ENCODE measurements at regions not wholly inside any gene's neighbourhood (a gene's known extent, or its start where the extent isn't known, plus 50 kb on each side); places are given as distances from the start of the nearest gene placed in this dataset.

DNA sequence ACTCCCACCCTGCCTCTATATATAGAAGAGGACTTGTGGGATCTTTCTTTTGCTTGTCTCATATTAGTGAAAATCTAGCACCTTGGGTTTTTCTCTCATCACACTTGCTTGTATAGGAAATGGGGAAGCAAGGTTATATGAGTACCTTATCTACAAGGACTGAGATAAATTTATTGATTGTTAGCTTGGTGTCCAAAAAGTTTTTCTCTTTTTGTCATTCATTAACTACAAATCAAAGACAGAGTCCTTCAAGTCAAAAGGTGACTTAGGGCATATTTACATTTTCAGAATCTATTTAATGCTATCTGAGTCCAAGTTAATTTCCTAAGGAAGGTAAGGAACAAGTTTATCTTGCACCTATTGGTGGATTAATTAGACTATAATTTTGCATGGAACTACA is 92.7 kb downstream of the SNAPC1 start (continued):
- no peak for TF ChIP-seq HNF4G (IDR thresholded peaks at IDR 0.05; ENCODE audit: borderline replicate concordance, low read depth, low read length)
- no peak for TF ChIP-seq HNF4G (CRISPR knock-in tag; IDR thresholded peaks at IDR 0.05; ENCODE audit: borderline replicate concordance, low read depth)
- TF ChIP-seq, protein P1, sequence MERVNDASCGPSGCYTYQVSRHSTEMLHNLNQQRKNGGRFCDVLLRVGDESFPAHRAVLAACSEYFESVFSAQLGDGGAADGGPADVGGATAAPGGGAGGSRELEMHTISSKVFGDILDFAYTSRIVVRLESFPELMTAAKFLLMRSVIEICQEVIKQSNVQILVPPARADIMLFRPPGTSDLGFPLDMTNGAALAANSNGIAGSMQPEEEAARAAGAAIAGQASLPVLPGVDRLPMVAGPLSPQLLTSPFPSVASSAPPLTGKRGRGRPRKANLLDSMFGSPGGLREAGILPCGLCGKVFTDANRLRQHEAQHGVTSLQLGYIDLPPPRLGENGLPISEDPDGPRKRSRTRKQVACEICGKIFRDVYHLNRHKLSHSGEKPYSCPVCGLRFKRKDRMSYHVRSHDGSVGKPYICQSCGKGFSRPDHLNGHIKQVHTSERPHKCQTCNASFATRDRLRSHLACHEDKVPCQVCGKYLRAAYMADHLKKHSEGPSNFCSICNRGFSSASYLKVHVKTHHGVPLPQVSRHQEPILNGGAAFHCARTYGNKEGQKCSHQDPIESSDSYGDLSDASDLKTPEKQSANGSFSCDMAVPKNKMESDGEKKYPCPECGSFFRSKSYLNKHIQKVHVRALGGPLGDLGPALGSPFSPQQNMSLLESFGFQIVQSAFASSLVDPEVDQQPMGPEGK (CRISPR knock-in tag; IDR thresholded peaks at IDR 0.05), result no peak
- TF ChIP-seq NR2C2 (CRISPR knock-in tag; IDR thresholded peaks at IDR 0.05; ENCODE audit: borderline replicate concordance), result no peak
- peak; percentile 83 for TF ChIP-seq HNF1A (IDR thresholded peaks at IDR 0.05; ENCODE audit: low read depth)
- TF ChIP-seq HNF1A (CRISPR knock-in tag; IDR thresholded peaks at IDR 0.05; ENCODE audit: borderline replicate concordance), result peak; percentile 63; the same call in 1 of the 2 replicates
- TF ChIP-seq FOXK2 (IDR thresholded peaks at IDR 0.05), result no peak
- peak; percentile 60; the same call in 1 of the 2 replicates for TF ChIP-seq RARA (CRISPR knock-in tag; IDR thresholded peaks at IDR 0.05)
- TF ChIP-seq ZNF713 (CRISPR knock-in tag; IDR thresholded peaks at IDR 0.05), result no peak
- TF ChIP-seq SCMH1 (CRISPR knock-in tag; IDR thresholded peaks at IDR 0.05; ENCODE audit: borderline replicate concordance), result no peak
- TF ChIP-seq NFATC3 (CRISPR knock-in tag; IDR thresholded peaks at IDR 0.05), result no peak
- TF ChIP-seq ZNF7 (CRISPR knock-in tag; IDR thresholded peaks at IDR 0.05), result no peak
- TF ChIP-seq, protein P2, sequence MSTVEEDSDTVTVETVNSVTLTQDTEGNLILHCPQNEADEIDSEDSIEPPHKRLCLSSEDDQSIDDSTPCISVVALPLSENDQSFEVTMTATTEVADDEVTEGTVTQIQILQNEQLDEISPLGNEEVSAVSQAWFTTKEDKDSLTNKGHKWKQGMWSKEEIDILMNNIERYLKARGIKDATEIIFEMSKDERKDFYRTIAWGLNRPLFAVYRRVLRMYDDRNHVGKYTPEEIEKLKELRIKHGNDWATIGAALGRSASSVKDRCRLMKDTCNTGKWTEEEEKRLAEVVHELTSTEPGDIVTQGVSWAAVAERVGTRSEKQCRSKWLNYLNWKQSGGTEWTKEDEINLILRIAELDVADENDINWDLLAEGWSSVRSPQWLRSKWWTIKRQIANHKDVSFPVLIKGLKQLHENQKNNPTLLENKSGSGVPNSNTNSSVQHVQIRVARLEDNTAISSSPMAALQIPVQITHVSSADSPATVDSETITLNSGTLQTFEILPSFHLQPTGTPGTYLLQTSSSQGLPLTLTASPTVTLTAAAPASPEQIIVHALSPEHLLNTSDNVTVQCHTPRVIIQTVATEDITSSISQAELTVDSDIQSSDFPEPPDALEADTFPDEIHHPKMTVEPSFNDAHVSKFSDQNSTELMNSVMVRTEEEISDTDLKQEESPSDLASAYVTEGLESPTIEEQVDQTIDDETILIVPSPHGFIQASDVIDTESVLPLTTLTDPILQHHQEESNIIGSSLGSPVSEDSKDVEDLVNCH (CRISPR knock-in tag; IDR thresholded peaks at IDR 0.05), result no peak
- no peak for TF ChIP-seq RARG (CRISPR knock-in tag; IDR thresholded peaks at IDR 0.05; ENCODE audit: low read depth)
- TF ChIP-seq ZZZ3 (CRISPR knock-in tag; IDR thresholded peaks at IDR 0.05; ENCODE audit: borderline replicate concordance), result no peak
- no peak for TF ChIP-seq ZNF496 (CRISPR knock-in tag; IDR thresholded peaks at IDR 0.05; ENCODE audit: insufficient replicate concordance)
- no peak for TF ChIP-seq ELF4 (CRISPR knock-in tag; IDR thresholded peaks at IDR 0.05; ENCODE audit: borderline replicate concordance)
- TF ChIP-seq ZNF670 (CRISPR knock-in tag; IDR thresholded peaks at IDR 0.05; ENCODE audit: borderline replicate concordance), result no peak
- TF ChIP-seq, protein P3, sequence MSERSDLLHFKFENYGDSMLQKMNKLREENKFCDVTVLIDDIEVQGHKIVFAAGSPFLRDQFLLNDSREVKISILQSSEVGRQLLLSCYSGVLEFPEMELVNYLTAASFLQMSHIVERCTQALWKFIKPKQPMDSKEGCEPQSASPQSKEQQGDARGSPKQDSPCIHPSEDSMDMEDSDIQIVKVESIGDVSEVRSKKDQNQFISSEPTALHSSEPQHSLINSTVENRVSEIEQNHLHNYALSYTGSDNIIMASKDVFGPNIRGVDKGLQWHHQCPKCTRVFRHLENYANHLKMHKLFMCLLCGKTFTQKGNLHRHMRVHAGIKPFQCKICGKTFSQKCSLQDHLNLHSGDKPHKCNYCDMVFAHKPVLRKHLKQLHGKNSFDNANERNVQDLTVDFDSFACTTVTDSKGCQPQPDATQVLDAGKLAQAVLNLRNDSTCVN (CRISPR knock-in tag; IDR thresholded peaks at IDR 0.05; ENCODE audit: borderline replicate concordance), result no peak
- no peak for TF ChIP-seq SRSF1 (optimal IDR thresholded peaks at IDR 0.05; ENCODE audit: low read depth, low read length)
- no peak for TF ChIP-seq ZNF761 (CRISPR knock-in tag; conservative IDR thresholded peaks at IDR 0.05)
- TF ChIP-seq TSC22D2 (CRISPR knock-in tag; IDR thresholded peaks at IDR 0.05; ENCODE audit: borderline replicate concordance), result no peak

Measured in HepG2 (cell line).